NCI-H1417 (cell line): ENCODE measurements at regions not wholly inside any gene's neighbourhood (a gene's known extent, or its start where the extent isn't known, plus 50 kb on each side); places are given as distances from the start of the nearest gene placed in this dataset.

ENCODE experiments used
- DNase-seq, 3 experiments: peaks; one replicate each; lab custom pipeline; 2025; lab: John Stamatoyannopoulos, UW

GRCh38 chr13:33891196-33891742, 73.3 kb downstream of the RFC3 start:
- no peak for DNase-seq

- DNase-seq = no peak
Observed at GRCh38 chr13:33893559-33893958, 75.6 kb downstream of the RFC3 start.

GRCh38 chr13:33904431-33904830, 86.5 kb downstream of the RFC3 start:
- no peak for DNase-seq

- DNase-seq = no peak
Observed at GRCh38 chr13:33908116-33908515, 90.2 kb downstream of the RFC3 start.

- no peak for DNase-seq
Observed at GRCh38 chr13:33910255-33910654, 92.3 kb downstream of the RFC3 start.

GRCh38 chr13:33911521-33911920, 93.6 kb downstream of the RFC3 start:
- no peak for DNase-seq

- DNase-seq = peak in 1 of 3 experiments; percentile 35
Observed at GRCh38 chr13:33913829-33914228, 95.9 kb downstream of the RFC3 start.

GRCh38 chr13:33917190-33917589, 99.2 kb downstream of the RFC3 start:
- no peak for DNase-seq

- peak in 2 of 3 experiments; percentile 22 to 42 for DNase-seq
Observed at GRCh38 chr13:33918199-33918932, 100.4 kb downstream of the RFC3 start.

GRCh38 chr13:33919120-33919519, 101.2 kb downstream of the RFC3 start:
- no peak for DNase-seq

GRCh38 chr13:33925563-33925962, 107.6 kb downstream of the RFC3 start:
- no peak for DNase-seq

- DNase-seq = no peak
Observed at GRCh38 chr13:33927315-33927714, 109.4 kb downstream of the RFC3 start.

GRCh38 chr13:33931397-33932311, 113.7 kb downstream of the RFC3 start:
- DNase-seq = peak; percentile 3 to 68 (median 53)

- no peak for DNase-seq
Observed at GRCh38 chr13:33932769-33933406, 114.9 kb downstream of the RFC3 start.

GRCh38 chr13:33933810-33934209, 115.9 kb downstream of the RFC3 start:
- DNase-seq = no peak

- no peak for DNase-seq
Observed at GRCh38 chr13:33934343-33934742, 116.4 kb downstream of the RFC3 start.

- DNase-seq = no peak
Observed at GRCh38 chr13:33934951-33935371, 117.0 kb downstream of the RFC3 start.

GRCh38 chr13:33935969-33936368, 118.0 kb downstream of the RFC3 start:
- peak in 1 of 3 experiments; percentile 26 for DNase-seq

GRCh38 chr13:33937373-33938098, 119.6 kb downstream of the RFC3 start:
- no peak for DNase-seq

GRCh38 chr13:33940256-33940655, 122.3 kb downstream of the RFC3 start:
- DNase-seq = no peak

- DNase-seq = no peak
Observed at GRCh38 chr13:33940898-33941297, 122.9 kb downstream of the RFC3 start.

- no peak for DNase-seq
Observed at GRCh38 chr13:33945477-33945876, 127.5 kb downstream of the RFC3 start.
